ENCODE measurements at regions not wholly inside any gene's neighbourhood (a gene's known extent, or its start where the extent isn't known, plus 50 kb on each side); places are given as distances from the start of the nearest gene placed in this dataset.

DNA sequence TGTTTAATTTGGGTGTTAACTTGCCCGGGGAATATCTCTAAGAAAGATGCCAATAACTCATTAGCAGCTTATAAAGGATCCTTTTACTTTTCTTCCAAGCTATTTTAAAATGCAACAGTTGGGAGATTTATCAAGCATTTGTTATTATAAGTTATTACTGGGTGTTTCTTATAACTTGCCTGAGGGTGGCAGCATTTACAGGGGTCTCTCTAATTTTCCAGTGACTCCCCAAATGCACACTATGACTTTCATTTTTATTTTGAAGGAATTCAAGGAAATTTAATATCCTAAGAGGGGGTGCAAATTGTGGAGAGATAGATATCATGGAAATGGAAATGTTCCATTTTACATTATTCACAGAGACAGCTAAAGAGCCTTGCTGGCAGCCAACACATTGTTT lies 138.0 kb downstream of the PDGFRA start:
- H3K4me2 ChIP-seq (ENCODE audit: low read depth, low read length) = no peak overlapping the region
- H3K36me3 ChIP-seq (replicated peaks; ENCODE audit: insufficient read depth, low read length) = no peaks in the 10 kb centered on the region
- H3K4me3 ChIP-seq (ENCODE audit: low read length) = no peak overlapping the region
- H3K27ac ChIP-seq (ENCODE audit: low read length) = no peak overlapping the region
- H3K9ac ChIP-seq (ENCODE audit: low read length) = no peak overlapping the region
- no peaks in the 10 kb centered on the region for H3K9me2 ChIP-seq (replicated peaks; ENCODE audit: insufficient read depth, low read length)
- H3K79me2 ChIP-seq (ENCODE audit: low read length) = no peaks in the 10 kb centered on the region
- TF ChIP-seq, protein P1, sequence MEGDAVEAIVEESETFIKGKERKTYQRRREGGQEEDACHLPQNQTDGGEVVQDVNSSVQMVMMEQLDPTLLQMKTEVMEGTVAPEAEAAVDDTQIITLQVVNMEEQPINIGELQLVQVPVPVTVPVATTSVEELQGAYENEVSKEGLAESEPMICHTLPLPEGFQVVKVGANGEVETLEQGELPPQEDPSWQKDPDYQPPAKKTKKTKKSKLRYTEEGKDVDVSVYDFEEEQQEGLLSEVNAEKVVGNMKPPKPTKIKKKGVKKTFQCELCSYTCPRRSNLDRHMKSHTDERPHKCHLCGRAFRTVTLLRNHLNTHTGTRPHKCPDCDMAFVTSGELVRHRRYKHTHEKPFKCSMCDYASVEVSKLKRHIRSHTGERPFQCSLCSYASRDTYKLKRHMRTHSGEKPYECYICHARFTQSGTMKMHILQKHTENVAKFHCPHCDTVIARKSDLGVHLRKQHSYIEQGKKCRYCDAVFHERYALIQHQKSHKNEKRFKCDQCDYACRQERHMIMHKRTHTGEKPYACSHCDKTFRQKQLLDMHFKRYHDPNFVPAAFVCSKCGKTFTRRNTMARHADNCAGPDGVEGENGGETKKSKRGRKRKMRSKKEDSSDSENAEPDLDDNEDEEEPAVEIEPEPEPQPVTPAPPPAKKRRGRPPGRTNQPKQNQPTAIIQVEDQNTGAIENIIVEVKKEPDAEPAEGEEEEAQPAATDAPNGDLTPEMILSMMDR (IDR thresholded peaks at IDR 0.05; ENCODE audit: low read length) = no peak
- TF ChIP-seq EZH2 (optimal IDR thresholded peaks at IDR 0.05; ENCODE audit: low read depth, low read length) = no peak
- no peak for TF ChIP-seq EZH2phosphoT487 (IDR thresholded peaks at IDR 0.05; ENCODE audit: low read length)
- no peaks in the 10 kb centered on the region for H3K27me3 ChIP-seq (replicated peaks; ENCODE audit: insufficient read depth, low read length)
- DNase-seq = no peak
- H4K20me1 ChIP-seq (ENCODE audit: insufficient read depth, low read length) = no peaks in the 10 kb centered on the region
- no peaks in the 10 kb centered on the region for H3K9me3 ChIP-seq (replicated peaks; ENCODE audit: insufficient read depth, low read length)
- H3K4me1 ChIP-seq (ENCODE audit: low read length) = no peaks in the 10 kb centered on the region
- H2AFZ ChIP-seq (ENCODE audit: low read length) = no peak overlapping the region
- H3F3A ChIP-seq (ENCODE audit: insufficient read depth, low read length) = no peaks in the 10 kb centered on the region

DNA sequence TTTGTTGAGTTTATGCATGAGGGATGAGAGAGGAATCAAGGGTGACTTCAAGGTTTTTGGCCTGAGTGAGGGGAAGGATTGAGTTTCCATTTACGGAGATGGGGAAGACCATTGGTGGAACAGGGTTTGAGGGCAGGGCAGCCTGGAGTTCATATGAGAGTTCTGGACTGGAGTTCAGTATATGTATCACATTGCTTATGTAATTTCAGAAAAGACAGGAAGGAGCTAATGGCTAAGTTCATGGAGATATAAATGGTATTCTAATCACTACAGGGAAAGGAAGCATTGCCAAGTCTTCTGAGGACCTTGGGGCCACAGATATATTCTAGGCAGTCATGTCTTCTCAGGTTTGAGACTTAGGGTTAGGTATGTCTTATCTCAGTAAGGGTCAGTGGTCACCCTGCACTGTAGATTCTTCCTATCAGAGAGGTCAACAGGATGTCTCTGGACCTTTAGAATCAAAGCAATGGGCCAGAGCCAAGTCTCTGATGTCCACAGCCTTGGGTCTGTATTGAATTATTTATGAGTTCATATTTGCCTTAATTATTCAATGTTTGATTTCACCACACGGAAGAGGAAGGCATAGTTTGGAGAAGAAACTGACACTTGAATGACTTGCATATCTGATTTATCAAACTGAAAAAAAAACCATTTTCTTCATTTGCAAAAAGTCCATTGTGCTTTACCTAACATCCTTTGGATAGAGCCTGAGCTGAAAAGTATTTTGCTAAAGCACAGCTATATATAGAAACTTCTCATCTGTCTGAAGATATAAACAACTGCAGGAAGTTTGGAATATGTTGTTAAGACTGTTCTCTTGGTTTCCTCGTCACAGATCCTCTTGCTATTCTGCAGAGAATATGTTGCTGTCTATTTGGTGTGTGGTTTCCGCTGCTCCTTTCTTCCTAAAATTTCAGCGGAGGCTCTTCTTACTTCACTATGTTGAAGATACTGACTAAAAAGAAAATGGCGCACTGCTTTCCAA lies 139.5 kb downstream of the PDGFRA start:
- Histone ChIP-seq H3K4me3 (ENCODE audit: low read length) (no peak overlapping the region), H3K27ac (ENCODE audit: low read length) (no peak overlapping the region), H3K36me3 (replicated peaks; ENCODE audit: insufficient read depth, low read length) (no peaks in the 10 kb centered on the region), H3K9me3 (replicated peaks; ENCODE audit: insufficient read depth, low read length) (no peaks in the 10 kb centered on the region), H2AFZ (ENCODE audit: low read length) (no peak overlapping the region), H3F3A (ENCODE audit: insufficient read depth, low read length) (no peaks in the 10 kb centered on the region), H3K9me2 (replicated peaks; ENCODE audit: insufficient read depth, low read length) (no peaks in the 10 kb centered on the region), H3K79me2 (ENCODE audit: low read length) (no peaks in the 10 kb centered on the region), H3K4me2 (ENCODE audit: low read depth, low read length) (no peak overlapping the region), H4K20me1 (ENCODE audit: insufficient read depth, low read length) (no peaks in the 10 kb centered on the region), H3K27me3 (replicated peaks; ENCODE audit: insufficient read depth, low read length) (no peaks in the 10 kb centered on the region), H3K4me1 (ENCODE audit: low read length) (no peaks in the 10 kb centered on the region), H3K9ac (ENCODE audit: low read length) (no peak overlapping the region)
- TF ChIP-seq, protein P1 (IDR thresholded peaks at IDR 0.05; ENCODE audit: low read length) = no peak
- no peak for TF ChIP-seq EZH2 (optimal IDR thresholded peaks at IDR 0.05; ENCODE audit: low read depth, low read length)
- TF ChIP-seq EZH2phosphoT487 (IDR thresholded peaks at IDR 0.05; ENCODE audit: low read length) = no peak
- no peak for DNase-seq

DNA sequence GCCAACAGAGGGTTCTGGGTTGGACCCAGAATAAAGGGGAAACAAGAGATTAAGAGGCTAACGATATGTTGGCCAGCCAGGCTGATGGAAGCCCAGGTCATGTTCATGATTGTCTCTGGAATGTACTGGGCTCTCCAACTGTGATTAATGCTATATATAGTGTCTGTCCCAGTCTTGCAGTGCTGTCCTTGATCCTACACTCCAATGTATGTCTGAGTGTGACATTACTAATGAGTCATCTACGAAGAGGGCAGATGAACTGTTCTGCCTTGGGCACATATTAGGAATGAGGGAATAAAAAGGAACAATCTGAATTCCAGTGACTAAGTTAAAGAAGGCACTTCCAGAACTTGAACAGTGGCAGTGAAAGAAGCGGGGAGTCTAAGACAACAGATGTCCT lies 142.1 kb downstream of the PDGFRA start:
- no peaks in the 10 kb centered on the region for H4K20me1 ChIP-seq (ENCODE audit: insufficient read depth, low read length)
- no peaks in the 10 kb centered on the region for H3F3A ChIP-seq (ENCODE audit: insufficient read depth, low read length)
- no peak overlapping the region for H3K4me2 ChIP-seq (ENCODE audit: low read depth, low read length)
- H3K4me1 ChIP-seq (ENCODE audit: low read length) = no peaks in the 10 kb centered on the region
- no peak overlapping the region for H3K9ac ChIP-seq (ENCODE audit: low read length)
- no peaks in the 10 kb centered on the region for H3K9me2 ChIP-seq (replicated peaks; ENCODE audit: insufficient read depth, low read length)
- H3K36me3 ChIP-seq (replicated peaks; ENCODE audit: insufficient read depth, low read length) = no peaks in the 10 kb centered on the region
- no peaks in the 10 kb centered on the region for H3K9me3 ChIP-seq (replicated peaks; ENCODE audit: insufficient read depth, low read length)
- no peaks in the 10 kb centered on the region for H3K27me3 ChIP-seq (replicated peaks; ENCODE audit: insufficient read depth, low read length)
- TF ChIP-seq, protein P1 (IDR thresholded peaks at IDR 0.05; ENCODE audit: low read length) = no peak
- TF ChIP-seq EZH2 (optimal IDR thresholded peaks at IDR 0.05; ENCODE audit: low read depth, low read length) (no peak), EZH2phosphoT487 (IDR thresholded peaks at IDR 0.05; ENCODE audit: low read length) (no peak)
- no peaks in the 10 kb centered on the region for H3K79me2 ChIP-seq (ENCODE audit: low read length)
- no peak overlapping the region for H3K27ac ChIP-seq (ENCODE audit: low read length)
- no peak for DNase-seq
- no peak overlapping the region for H3K4me3 ChIP-seq (ENCODE audit: low read length)
- H2AFZ ChIP-seq (ENCODE audit: low read length) = no peak overlapping the region
